Duodenal mucosa (tissue), 2 donors: ENCODE measurements at regions not wholly inside any gene's neighbourhood (a gene's known extent, or its start where the extent isn't known, plus 50 kb on each side); places are given as distances from the start of the nearest gene placed in this dataset.
"Not testable (repeated sequence)": the region's sequence is repeated elsewhere in the genome, so short reads cannot be mapped to it uniquely, and the experiment has no call there.

ENCODE experiments used
- H3K27ac ChIP-seq: one replicate; pipeline ENCODE4 v1.7.0; 2013; ENCODE audit warnings: low read depth, low read length
- H3K27me3 ChIP-seq, 2 donors: one replicate each; pipeline ENCODE4 v1.7.0; 2013; ENCODE audit warnings: low read length in 2 of 2, control low read depth in 1 of 2; ENCODE audit not compliant: insufficient read depth in 2 of 2, control insufficient read depth in 1 of 2
- H3K36me3 ChIP-seq, 2 donors: one replicate each; pipeline ENCODE4 v1.7.0; 2013; ENCODE audit warnings: low read length in 2 of 2, control low read depth in 1 of 2; ENCODE audit not compliant: insufficient read depth in 2 of 2, control insufficient read depth in 1 of 2
- H3K4me1 ChIP-seq, 2 donors: one replicate each; pipeline ENCODE4 v1.7.0; 2013; ENCODE audit warnings: low read length in 2 of 2, control low read depth in 1 of 2; ENCODE audit not compliant: insufficient read depth in 2 of 2, control insufficient read depth in 1 of 2
- H3K4me3 ChIP-seq, 2 donors: one replicate each; pipeline ENCODE4 v1.7.0; 2013; ENCODE audit warnings: low read length in 2 of 2, low read depth in 1 of 2
- H3K9ac ChIP-seq, 2 donors: one replicate each; pipeline ENCODE4 v1.7.0; 2013; ENCODE audit warnings: low read length in 2 of 2, low read depth in 1 of 2
- H3K9me3 ChIP-seq, 2 donors: one replicate each; pipeline ENCODE4 v1.7.0; 2013; ENCODE audit warnings: low read length in 2 of 2, control low read depth in 1 of 2; ENCODE audit not compliant: control insufficient read depth in 1 of 2

- peaks cover 4 to 14% of the 10 kb centered on the region in 2 donors for H3K9me3 ChIP-seq
- no peak overlapping the region for H3K27ac ChIP-seq
- H3K4me3 ChIP-seq: no peak overlapping the region
- H3K9ac ChIP-seq: no peak overlapping the region
- no peaks in the 10 kb centered on the region for H3K36me3 ChIP-seq
- H3K27me3 ChIP-seq: peaks cover 0 to 3% of the 10 kb centered on the region in 2 donors
- no peaks in the 10 kb centered on the region for H3K4me1 ChIP-seq
These were observed 134.8 kb downstream of the RTP5 start for GRCh38 chr2:242004223-242004901.

- Histone ChIP-seq H3K27ac (no peak overlapping the region), H3K9ac (no peak overlapping the region), H3K27me3 (no peaks in the 10 kb centered on the region), H3K4me3 (no peak overlapping the region), H3K36me3 (no peaks in the 10 kb centered on the region), H3K4me1 (no peaks in the 10 kb centered on the region), H3K9me3 (peaks cover 4 to 16% of the 10 kb centered on the region in 2 donors)
These were observed 135.3 kb downstream of the RTP5 start for GRCh38 chr2:242004902-242005230.

GRCh38 chr2:242006091-242006634 is 136.6 kb downstream of the RTP5 start:
- H3K27me3 ChIP-seq, H3K27ac ChIP-seq, H3K9ac ChIP-seq, H3K4me1 ChIP-seq, H3K36me3 ChIP-seq, H3K4me3 ChIP-seq: not testable (repeated sequence)
- peaks cover 4 to 18% of the 10 kb centered on the region in 2 donors for H3K9me3 ChIP-seq

- not testable (repeated sequence) for H3K27me3 ChIP-seq, H3K4me1 ChIP-seq, H3K27ac ChIP-seq, H3K4me3 ChIP-seq, H3K36me3 ChIP-seq, H3K9ac ChIP-seq
- H3K9me3 ChIP-seq: peaks cover 4 to 18% of the 10 kb centered on the region in 2 donors
These were observed 139.4 kb downstream of the RTP5 start for GRCh38 chr2:242008908-242009307.

- H3K4me1 ChIP-seq, H3K36me3 ChIP-seq, H3K4me3 ChIP-seq, H3K27me3 ChIP-seq, H3K27ac ChIP-seq, H3K9ac ChIP-seq: not testable (repeated sequence)
- H3K9me3 ChIP-seq: peaks cover 4 to 18% of the 10 kb centered on the region in 2 donors
These were observed 140.3 kb downstream of the RTP5 start for GRCh38 chr2:242009846-242010245.

GRCh38 chr2:242010252-242011166 is 141.0 kb downstream of the RTP5 start:
- not testable (repeated sequence) for H3K27me3 ChIP-seq, H3K36me3 ChIP-seq, H3K9ac ChIP-seq, H3K4me3 ChIP-seq, H3K4me1 ChIP-seq, H3K27ac ChIP-seq
- peaks cover 4 to 18% of the 10 kb centered on the region in 2 donors for H3K9me3 ChIP-seq

GRCh38 chr2:242011167-242011513 is 141.6 kb downstream of the RTP5 start:
- no peaks in the 10 kb centered on the region for H3K27me3 ChIP-seq
- no peaks in the 10 kb centered on the region for H3K36me3 ChIP-seq
- peaks cover 4 to 12% of the 10 kb centered on the region in 2 donors for H3K9me3 ChIP-seq
- H3K9ac ChIP-seq: no peak overlapping the region
- H3K4me3 ChIP-seq: no peak overlapping the region
- H3K27ac ChIP-seq: no peak overlapping the region
- no peaks in the 10 kb centered on the region for H3K4me1 ChIP-seq

GRCh38 chr2:242011516-242011915 is 142.0 kb downstream of the RTP5 start:
- Histone ChIP-seq H3K4me1 (no peaks in the 10 kb centered on the region), H3K27me3 (no peaks in the 10 kb centered on the region), H3K9ac (no peak overlapping the region), H3K36me3 (no peaks in the 10 kb centered on the region), H3K4me3 (no peak overlapping the region), H3K9me3 (peaks cover 4 to 9% of the 10 kb centered on the region in 2 donors), H3K27ac (no peak overlapping the region)

GRCh38 chr2:242011991-242012764 is 142.6 kb downstream of the RTP5 start:
- no peaks in the 10 kb centered on the region for H3K27me3 ChIP-seq
- H3K4me1 ChIP-seq: no peaks in the 10 kb centered on the region
- no peak overlapping the region for H3K9ac ChIP-seq
- no peaks in the 10 kb centered on the region for H3K36me3 ChIP-seq
- no peak overlapping the region for H3K4me3 ChIP-seq
- H3K27ac ChIP-seq: no peak overlapping the region
- peaks cover 4 to 9% of the 10 kb centered on the region in 2 donors for H3K9me3 ChIP-seq
